GM18858 (cell line): ENCODE measurements at regions not wholly inside any gene's neighbourhood (a gene's known extent, or its start where the extent isn't known, plus 50 kb on each side); places are given as distances from the start of the nearest gene placed in this dataset.
"Not testable (repeated sequence)": the region's sequence is repeated elsewhere in the genome, so short reads cannot be mapped to it uniquely, and the experiment has no call there.

Experiments used
- ATAC-seq: cut with Tn5 transposase; IDR thresholded peaks from one replicate; pipeline ENCODE4 v1.9.1; 2021; ENCODE audit not compliant: unreplicated experiment

DNA sequence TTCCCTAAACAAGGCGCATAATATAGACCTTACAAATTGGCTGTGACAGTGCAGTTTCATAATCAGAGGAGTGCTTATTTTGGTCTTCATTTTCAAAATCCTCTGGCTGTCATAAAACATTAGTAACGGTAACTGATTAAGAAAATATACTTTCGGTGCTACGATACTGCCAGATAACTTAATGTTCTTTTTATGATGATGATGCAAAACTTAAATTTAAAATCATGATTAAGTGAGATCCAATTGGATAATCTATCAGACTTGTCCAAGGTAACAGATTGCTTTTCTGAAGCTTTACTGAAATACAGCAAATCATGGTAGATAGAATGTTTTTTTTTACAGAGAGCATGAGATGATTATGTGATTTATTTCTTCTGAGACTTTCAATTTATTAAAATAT lies 364.2 kb upstream of the CNTN3 start:
- ATAC-seq = no peak

DNA sequence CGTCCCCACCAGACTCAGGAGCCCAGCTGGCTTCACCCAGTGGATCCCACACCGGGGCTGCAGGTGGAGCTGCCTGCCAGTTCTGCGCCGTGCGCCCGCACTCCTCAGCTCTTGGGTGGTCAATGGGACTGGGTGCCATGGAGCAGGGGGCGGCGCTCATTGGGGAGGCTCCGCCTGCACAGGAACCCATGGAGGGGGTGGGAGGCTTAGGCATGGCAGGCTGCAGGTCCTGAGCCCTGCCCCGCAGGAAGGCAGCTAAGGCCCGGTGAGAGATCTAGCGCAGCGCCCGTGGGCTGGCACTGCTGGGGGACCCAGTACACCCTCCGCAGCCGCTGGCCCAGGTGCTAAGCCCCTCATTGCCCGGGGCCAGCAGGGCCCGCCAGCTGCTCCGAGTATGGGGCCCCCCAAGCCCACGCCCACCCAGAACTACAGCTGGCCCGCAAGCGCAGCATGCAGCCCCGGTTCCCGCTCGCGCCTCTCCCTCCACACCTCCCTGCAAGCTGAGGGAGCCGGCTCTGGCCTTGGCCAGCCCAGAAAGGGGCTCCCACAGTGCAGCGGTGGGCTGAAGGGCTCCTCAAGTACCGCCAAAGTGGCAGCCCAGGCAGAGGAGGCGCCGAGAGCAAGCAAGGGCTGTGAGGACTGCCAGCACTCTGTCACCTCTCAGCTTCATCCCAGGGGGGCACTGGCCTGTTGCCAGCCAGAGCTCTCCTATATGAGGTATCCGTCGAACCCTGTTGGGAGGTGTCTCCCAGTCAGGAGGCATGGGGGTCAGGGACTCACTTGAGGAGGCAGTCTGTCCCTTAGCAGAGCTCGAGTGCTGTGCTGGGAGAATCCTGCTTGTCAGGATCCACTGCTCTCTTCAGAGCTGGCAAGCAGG lies 370.8 kb upstream of the CNTN3 start:
- not testable (repeated sequence) for ATAC-seq

DNA sequence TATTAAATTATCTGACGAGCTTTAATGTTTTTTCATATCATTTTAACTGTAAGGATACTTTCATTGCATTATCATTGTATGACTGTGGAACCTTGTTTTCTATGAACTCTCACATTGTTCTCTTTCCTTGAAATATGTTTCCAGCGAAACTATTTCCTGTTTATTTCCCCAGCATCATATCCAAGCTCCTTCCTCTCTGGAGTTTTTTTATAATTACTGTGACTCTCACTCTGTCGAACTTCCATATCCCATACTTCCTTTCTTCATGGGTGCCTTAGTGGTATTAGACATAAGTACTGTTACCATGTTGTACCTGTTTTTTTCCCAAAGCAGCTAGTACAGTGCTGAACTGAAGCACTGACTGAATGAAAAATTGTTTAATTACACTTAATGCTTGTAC lies 373.6 kb upstream of the CNTN3 start:
- no peak for ATAC-seq

DNA sequence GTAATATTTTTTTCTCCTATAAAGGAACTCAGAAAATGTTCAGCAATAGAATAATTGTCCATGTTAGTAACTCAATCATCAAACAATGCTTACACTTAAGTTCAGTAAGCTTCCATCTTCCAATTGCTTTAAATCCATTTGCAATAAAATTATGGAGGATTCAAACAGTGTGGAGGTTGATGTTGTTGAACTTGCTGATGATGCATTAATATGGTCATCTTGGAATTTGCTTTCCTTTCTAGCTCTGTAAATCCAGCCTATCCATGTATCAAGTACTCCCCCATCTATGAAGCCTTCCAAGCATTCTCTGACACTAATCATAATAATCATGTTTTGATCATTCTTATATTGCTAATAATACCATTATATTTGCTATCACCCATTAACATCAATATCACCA lies 378.4 kb upstream of the CNTN3 start:
- ATAC-seq = no peak

DNA sequence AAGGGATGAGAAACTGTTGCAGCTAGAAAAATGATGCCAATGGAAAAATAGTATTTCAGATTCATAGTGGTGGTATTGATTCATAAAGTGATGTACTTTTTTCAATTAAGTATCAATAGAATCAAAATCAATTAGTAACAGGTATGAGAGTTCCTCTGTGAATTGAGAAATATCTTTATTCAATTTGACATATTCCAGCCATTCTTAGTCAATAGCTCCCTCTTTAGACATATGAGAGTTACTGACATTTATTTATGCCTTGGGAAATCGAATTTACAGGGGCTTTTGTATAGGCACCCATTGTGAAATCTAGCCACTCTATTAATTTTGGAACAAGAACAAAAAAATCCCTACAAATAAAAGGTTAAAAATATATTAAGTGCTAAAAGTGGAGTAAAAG lies 386.9 kb upstream of the CNTN3 start:
- ATAC-seq = no peak

DNA sequence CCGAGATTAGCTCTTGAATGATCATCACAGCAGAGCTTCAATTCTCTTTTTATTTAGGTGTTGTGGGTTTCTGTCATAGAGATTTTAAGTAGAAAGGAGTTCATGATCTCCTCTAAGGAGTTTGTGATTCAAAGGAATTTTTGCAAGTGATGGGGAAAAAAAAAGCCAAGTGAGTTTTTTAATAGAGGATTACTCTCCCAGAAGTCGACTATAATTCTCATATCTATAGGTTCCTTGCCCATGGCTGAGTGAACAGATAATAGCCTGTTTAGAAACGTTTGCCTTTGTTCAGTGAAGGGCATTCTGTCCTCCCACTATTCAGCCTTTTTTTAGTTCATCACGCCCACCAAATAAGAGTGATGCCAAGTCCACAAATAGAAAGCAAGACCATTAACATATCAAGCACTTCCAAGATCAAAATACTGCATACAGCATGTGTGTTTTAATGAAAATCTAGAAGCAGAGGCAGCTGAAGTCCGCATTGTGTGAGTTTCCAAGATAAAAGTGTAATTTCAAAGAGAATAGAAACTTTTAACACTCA lies 398.4 kb upstream of the CNTN3 start:
- ATAC-seq = no peak

DNA sequence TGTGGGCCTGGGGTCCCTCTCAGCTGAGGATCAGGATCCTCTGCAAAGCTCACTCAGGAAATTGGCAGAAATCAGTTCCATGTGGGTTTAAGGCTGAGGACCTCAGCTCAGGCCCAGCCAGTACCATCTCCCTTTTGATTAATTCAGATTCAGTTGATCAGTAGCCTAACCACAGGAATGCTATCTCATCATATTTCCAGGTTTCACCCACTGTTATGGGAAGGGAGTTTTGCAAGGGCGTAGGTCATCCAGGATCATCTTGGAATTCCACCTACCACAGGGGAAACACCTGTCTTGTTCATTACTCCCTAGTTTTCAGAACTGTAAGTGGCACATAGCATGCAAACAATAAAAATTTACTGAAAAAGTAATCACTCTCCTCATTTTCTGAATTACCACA lies 399.5 kb upstream of the CNTN3 start:
- no peak for ATAC-seq

DNA sequence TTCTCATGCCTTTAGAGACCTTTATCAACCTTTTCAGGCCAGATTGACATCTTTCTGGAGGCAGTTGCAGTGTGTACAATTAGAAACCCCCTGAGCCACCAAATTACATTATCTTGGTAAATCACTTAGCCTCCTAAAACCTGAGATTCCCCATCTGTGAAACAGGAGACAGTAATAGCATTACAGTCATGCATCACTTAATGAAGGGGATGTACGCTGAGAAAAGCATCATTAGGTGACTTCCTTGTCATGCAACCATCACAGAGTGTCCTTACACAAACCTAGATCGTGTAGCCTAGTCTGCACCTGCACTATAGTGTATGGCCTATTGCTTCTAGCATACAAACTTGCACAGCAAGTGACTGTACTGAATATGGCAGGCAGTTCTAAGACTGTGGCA lies 400.8 kb upstream of the CNTN3 start:
- no peak for ATAC-seq

DNA sequence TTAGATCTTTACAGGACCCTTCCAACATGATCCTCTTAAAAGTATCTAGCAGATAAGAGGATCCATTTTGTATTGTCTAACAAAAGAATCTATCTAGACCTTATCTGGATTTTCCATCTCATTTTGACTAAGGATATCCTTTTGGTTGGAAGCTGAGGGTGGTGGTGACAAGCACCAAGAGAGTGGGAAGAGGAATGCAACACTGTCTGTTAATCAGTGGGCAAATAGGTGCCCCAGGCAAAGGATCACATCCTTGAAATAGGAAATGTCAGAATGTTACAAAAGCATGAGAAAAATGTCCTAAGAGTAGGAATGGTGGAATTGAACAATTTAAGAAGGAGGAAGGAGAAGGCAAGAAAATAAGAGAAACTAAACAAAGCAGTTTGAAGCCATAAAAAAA lies 420.7 kb upstream of the CNTN3 start:
- no peak for ATAC-seq

DNA sequence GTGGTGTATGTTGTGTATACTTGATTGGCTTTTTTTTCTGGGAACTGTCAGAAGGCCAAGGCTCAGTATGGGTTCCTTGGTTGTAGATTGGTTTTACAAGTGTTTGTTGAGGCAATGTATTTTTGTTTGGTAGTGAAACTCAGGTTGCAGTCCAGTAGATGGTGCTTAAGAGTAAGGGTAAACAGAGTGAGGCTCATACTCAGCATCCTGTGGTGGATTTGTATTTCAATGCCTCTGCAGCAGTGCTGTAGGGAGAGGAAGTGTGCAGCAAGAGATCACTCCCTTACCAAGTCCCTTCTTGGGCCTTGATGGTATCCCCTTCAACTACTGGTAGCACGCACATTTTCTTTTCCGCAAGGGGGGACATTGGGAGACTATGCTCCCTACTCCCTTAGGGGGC lies 428.5 kb upstream of the CNTN3 start:
- no peak for ATAC-seq

DNA sequence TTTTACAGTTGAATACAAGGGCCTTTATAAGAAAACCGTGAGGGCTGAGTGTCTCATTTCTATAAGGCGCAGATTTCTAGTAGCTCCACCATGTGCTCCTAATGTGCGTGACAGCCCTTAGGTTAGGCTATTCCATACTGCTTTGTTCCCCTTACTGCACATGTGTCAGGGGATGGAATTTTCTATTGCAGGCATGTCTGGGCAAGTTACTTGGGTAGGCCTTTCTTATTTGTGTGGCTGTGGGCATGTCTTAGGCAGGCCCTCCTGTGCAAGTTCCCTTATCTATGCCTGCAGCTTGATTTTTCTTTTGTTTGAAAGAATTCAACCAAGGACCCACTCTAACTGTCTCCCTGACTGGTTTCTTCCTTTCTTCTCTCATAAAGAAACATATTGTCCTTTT lies 434.2 kb upstream of the CNTN3 start:
- ATAC-seq = no peak

DNA sequence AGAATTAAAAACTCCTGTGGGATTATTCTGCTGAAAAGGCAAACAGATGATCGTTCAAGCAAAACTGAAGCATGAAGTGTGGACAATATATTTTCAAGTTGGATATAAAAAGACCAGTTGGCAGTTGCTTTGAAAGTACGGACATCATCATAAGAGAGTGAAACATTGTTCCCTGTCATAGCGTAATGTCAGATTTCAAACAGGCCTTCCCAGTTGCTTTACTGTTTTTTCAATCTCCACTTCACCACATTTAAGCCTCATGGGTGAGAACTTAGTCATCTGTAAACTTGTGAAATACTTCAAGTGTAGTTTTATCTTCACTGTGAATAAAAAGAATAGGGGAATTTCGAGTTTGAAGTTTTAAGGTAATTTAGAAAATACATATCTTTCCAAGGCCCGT lies 435.1 kb upstream of the CNTN3 start:
- no peak for ATAC-seq

DNA sequence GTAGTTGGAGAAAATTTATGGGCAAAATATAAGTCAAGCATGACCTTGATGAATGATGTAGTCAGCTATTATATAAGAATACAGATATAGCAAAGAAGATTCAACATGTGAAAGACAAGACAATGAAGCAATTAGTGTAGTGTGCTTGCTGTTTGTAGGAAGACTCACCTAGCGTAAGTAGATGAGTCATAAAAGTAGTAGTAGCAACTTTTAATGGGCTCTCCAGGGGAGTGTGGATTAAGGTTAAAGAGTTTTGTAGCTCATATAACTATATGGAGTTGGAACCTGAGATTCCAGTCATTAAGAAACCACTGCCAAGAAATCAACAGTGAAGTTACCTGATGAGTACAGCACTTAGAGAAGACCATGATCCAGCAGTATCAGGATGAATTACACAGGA lies 444.7 kb upstream of the CNTN3 start:
- ATAC-seq = no peak

DNA sequence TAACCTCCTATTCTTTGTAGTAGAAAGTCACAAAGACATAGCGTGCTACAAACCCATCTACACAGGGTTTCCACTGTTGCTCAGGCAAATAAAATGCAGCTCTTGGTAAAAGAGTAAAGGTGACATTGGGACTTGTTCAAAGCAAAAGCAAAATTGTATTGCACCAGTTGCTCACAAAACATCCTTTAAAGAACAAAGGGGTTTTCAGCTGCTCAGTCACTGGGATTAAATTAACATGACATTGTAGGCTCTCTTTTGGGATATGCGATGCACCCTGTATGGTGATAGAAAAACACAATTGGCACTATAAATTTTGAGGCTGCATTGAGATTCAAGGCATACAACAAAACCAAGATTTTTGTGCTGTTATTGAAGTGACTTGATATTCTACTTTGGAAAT lies 447.3 kb upstream of the CNTN3 start:
- ATAC-seq = no peak

DNA sequence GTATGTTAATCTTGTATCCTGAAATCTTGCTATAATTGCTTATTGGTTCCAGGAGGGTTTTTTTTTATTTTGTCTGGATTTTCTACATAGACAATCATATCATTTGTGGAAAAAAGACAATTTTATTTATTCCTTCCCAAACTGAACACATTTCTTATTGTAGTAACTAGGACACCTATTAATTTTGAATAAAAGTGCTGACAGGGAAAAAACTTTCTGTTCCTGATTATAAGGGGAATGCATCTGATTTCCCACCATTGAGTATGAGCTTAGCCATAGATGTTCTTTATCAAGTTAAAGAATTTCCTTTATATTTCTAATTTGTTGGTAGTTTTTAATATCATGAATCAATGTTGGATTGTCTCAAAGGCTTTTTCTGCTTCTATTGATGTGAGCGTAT lies 460.7 kb upstream of the CNTN3 start:
- ATAC-seq = no peak

DNA sequence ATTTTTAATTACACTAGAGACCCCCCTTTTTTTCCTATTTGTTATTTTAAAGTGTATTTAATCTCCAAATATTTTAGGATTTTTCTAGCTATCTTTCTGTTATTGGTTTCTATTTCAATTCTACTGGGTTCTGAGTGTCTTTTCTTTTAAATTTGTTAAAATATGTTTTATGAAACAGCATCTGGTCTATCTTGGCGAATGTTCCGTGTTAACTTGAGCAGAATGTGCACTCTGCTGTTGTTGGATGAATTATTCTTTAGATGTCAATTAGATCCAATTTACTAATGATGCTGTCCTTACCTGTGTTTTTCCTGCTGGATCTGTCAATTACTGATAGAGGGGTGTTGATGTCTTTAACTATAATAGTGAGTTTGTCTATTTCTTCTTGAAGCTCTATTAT lies 462.0 kb upstream of the CNTN3 start:
- ATAC-seq = no peak

DNA sequence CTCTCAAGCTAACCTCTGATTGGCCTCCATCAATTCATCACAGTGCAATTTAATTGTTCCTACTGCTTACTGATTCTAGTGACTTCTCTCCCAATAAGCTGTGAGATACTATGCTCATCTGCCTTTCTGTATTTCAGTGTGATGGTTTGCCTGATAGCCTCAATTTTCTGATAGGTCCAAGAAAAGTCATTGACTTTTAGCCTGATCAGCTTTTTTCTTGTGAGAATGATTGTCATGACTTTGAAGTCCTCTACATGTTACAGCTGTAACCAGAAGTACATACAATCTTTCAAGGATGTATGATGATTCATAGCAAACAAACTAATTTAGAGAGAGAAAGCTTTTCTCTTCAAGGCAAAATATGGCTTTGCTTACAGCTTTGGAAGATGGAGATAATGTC lies 463.8 kb upstream of the CNTN3 start:
- no peak for ATAC-seq

DNA sequence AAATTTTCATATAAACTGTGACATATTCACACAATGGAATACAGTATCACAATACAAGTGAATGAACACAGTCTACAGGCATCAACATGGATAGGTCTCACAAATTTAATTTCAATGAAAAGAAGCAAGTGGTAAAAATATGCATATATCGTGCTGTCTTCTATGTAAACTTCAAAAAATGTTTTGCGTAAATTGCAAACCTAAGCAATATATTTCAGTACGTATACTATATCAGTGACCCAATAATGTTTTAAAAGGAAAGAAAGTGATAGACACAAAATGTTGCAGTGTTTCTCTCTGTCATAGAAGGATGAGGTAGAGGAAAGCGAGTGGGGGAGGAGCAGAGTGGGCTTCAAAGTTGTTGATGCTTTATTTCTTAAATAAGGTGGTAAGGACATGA lies 468.4 kb upstream of the CNTN3 start:
- ATAC-seq = no peak

DNA sequence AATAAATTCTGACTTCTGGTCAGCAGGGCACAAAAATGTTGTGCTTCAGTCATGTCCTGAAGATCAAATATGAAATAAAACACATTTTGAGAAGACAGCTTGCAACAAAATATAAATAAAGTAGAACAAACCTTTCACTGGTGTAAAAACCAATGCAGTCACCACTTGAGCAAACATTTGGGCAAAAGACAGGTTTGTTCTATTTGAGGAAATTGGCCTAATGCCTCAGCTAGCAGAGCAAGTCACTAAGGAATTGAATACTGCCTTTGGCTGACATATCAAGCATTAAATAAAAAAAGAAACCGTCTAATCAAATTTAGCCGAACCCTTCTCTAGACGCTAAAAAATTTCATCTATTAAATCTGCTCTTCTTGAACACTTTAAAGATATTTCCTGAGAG lies 475.4 kb upstream of the CNTN3 start:
- no peak for ATAC-seq

DNA sequence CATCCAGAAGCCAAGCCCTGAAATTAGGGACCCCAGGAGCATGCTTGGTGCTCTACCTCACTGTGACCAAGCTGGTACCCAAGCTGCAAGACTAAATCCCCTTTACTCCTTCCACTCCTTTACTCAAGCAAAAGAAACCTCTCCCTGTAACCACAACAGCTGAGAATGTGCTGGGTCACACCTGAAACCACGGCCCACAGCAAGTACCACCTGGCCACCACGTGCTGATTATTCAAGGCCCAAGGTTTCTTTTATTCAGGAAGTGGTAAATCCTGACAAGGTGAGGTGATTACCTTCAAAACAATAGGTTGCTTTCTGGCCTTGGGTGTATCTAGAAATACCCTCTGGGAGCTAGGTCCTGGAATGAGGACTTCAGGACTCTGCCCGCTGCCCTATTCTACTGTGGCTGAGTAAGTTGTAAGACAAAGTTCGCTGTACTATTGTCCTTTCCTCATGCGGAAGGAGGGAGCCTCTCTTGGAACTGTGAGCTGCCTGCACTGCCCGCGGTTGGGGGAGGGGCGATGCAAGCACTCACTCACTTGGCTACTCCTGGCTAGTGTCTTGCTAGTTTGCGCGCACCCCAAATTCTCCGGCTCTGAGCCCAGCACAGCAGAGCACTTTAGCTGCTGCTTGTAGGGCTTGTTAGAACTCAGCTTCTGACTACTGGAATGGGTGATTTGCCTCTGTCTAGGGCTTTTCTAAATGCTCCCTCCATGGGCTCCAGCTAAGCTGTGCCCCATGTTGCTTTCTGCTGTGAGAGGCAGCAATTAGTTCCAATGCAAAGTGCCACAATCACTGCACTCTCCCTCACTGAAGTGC lies 487.1 kb upstream of the CNTN3 start:
- no peak for ATAC-seq

DNA sequence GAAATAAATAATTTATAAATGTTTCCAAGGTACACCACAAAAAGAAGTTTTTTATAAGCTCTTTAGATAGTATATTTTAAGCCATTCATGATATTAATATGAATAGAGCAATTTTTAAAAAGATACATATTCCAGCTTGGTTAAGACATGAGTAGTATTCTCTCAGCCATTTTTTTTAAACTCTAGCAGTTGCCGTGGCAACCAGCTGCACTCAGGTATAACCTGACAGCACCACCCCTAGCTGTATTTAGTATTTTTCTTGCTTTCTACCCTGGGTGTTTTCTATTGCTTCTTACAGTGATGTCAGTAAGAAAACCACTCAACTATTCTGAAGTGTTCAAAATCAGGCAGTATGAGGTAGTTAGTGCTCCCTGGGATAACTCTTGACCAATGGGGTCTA lies 496.3 kb upstream of the CNTN3 start:
- ATAC-seq = no peak

DNA sequence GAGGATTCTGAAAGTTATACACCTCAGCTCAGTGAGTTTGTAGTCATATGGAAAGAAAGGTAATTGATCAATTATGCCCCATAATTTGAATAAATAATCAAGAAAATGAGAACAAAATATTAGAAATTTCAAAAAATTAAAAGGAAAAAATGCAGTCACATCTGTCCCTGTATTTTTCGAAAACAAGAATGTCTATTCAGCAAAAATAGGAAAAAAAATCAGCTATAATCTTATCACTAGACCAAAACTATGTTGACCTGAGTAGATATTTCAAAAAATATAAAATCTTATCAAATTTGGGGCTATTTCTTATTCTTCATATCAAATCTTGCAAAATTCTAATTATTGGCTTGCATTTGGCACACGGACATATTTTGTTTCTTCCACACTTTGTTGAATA lies 501.2 kb upstream of the CNTN3 start:
- no peak for ATAC-seq
